Stimulated activated CD4-positive, alpha-beta T cell treated with anti-CD3 and anti-CD28 coated beads, Interleukin-15, amount 100 ng/mL, for 1 hour (primary cell): ENCODE measurements at regions not wholly inside any gene's neighbourhood (a gene's known extent, or its start where the extent isn't known, plus 50 kb on each side); places are given as distances from the start of the nearest gene placed in this dataset.
"Not testable (repeated sequence)": the region's sequence is repeated elsewhere in the genome, so short reads cannot be mapped to it uniquely, and the experiment has no call there.

Source experiments
- DNase-seq, 2 donors: peaks; one replicate each; pipeline ENCODE4 v3.0.0-alpha.2; 2020; ENCODE audit warnings: low read depth in 1 of 2, low spot score in 1 of 2

DNA sequence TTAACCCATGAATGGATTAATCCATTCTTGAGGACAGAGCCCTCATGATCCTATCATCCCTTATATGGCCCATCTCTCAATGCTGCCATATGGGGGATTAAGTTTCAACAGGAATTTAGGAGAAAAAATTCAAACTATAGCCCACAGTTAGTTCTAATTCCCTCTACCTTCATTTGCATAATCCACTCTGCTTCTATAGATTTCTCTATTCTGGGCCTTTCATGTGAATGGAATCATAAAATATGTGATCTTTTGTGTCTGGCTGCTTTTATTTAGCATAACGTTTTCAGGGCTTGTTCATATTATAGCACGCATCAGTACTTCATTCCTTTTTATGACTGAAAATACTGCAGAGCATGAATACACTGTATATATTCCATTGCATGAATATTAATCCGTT lies 55.4 kb downstream of the CTSL start:
- DNase-seq, result no peak

DNA sequence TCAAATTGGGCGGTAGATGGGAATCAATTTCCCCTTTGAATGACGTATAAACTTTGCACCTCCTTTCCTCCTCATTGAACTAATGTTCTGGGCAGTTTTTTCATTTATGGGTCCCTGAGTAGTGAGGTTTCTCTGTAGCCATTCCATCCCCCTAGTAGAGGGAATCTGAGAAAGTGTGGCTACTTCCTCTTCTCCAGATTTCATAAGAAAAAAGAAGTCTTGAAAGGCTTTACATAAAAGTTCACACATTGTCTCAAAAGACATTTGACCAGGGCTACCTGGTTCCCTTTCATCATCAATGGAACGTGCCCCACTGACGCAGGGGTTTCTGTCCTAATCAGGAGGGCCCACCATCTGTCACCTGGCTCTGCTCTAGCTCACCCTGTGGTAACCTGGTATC lies 57.3 kb downstream of the CTSL start:
- no peak for DNase-seq

DNA sequence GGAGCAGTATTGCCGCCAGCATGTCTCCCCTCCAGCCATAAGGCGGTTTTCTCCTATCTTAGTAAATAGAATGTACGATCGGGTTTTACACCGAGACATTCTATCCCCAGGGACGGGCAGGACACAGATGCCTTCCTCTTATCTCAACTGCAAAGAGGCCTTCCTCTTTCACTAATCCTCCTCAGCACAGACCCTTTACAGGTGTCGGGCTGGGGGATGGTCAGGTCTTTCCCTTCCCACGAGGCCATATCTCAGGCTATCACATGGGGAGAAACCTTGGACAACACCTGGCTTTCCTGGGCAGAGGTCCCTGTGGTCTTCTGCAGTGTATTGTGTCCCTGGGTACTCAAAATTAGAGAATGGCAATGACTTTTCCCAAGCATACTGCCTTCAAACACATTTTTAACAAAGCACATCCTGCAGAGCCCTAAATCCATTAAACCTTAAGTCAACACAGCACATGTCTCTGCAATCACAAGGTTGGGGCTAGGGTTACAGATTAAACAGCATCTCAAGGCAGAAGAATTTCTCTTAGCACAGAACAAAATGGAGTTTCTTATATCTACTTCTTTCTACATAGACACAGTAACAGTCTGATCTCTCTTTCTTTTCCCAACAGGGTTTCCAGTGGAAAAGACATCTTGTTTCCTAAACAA lies 59.5 kb downstream of the CTSL start:
- DNase-seq, result not testable (repeated sequence)

DNA sequence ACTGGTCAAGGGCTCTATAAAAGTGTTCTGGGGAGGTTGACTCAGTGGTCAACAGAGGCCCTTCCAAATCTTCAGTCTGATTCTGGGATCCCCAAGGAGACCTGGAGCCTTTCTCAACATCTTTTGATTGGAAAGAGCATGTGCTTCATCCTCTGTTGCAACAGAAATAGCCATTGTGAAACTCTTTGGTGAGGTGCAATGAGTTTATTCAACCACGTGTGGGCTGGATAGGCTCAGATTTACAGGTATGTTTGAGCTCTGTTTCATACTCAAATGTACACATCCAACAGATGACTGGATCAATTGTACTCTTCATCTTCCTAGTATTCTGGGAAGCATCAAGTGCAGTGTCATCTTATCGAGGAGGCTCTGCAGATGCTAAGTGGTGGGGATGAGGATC lies 60.5 kb downstream of the CTSL start:
- DNase-seq, result no peak

DNA sequence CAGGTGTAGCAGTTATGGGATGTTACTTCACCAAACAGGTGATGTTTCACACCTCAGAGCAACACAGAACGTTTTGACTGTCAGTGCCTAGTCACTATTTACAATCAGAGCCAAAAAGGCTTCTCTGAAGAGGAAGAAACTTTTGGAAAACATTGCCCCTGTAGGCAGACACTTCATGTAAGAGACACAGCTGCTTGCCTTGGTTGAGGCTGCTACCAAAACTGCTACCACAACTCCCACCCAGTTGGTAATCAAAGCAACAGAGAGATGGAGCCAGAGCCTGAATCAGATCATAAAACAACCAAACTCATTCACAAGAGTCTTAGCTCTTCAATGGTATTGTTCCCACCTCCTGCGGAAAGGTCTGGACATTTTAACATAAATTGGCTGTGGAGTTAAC lies 61.0 kb downstream of the CTSL start:
- DNase-seq, result no peak

DNA sequence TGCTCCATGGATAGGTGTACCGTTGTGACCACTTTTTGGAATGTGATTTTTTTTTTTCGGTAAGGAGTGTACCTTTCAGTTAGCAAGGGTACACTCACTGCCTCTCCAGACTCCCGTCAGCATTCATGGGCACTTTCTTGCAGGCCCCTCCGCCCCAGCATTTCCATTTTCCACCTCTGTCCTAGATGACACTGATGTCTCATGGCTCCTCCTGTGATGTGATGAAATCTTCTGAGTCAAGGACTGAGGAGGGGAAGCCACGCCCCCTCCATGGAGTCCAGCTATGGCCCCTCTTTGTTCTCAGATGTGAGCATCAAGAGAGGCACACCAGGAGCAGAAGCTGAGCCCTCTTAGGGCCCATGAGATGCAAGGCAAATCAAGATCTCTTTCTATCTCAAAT lies 61.8 kb downstream of the CTSL start:
- no peak for DNase-seq

DNA sequence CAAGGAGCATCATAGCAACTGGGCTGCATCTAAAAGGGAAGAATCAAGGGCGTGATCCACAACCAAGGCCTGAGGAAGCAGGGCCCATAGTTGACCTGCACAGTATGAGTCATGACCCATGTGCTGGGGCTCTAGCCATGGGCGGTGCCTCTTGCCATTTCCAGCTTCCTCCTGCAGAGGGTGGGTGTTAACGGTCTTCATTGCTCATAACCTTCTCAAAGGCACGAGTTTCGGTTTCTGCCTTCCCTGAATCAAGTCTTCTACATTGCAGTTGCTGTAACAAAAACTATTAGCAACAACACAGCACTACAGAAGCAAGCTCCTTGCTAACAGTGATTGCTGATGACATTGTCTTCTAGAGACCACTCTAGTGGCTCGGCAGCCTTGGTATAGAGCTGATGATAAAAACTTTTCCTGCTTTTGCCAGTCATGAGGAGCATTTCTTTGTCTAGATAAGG lies 66.9 kb downstream of the CTSL start:
- DNase-seq, result no peak

DNA sequence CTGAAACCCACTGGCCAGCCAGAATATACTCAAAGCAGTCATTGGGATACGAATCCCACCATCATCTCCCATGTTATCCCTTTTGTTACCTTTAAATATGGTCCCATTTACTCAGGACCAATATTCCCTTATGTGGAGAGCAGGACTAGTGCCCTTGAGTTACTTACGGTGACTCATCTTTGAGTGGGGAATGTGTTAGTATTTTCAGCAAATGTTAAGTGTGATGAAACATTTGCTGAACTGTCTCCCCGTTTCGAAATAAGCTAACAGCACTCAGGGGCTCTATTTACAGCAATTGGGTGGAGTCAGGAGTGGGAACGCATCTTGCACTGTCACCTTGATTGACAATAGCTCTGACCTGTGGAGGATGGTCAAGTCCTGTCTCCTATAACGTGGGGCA lies 67.4 kb downstream of the CTSL start:
- no peak for DNase-seq

DNA sequence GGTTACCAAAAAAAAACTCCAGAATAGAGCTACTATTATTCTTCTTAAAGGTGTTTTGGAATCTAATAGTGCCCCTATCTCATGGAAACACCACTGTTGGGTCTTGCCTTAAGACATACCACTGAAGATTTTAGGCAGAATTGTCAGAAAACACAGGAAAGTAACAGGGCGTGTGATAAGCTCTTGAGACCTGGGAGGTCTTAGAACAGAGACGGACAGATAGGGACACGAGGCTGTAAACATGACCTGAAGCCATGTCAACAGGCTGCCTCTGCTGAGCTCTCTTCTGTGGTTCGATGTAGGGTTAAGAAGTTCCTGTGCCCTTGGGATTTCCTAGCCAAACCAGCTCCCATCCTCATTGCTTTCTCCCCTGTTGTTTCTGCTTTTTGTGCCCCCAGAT lies 69.3 kb downstream of the CTSL start:
- DNase-seq, result no peak

DNA sequence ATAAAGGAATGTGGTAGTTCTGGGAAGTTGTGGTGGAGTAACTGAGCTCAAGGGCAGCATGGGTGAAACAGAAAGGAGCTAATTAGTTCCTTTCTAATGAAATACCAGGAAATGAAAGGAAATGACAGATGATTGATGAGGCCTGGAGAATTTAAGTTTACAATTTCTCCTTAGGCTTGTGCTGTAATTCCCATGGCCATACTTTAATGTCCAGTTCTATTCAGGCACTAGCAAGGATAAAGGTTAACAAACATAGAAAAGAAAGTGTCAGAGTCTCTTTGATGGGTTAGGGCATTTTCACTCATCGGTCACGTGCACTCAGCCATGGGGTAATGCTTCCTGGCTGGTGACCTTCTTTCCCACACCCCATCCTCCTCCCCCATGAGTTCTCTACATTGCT lies 70.3 kb downstream of the CTSL start:
- DNase-seq, result no peak

DNA sequence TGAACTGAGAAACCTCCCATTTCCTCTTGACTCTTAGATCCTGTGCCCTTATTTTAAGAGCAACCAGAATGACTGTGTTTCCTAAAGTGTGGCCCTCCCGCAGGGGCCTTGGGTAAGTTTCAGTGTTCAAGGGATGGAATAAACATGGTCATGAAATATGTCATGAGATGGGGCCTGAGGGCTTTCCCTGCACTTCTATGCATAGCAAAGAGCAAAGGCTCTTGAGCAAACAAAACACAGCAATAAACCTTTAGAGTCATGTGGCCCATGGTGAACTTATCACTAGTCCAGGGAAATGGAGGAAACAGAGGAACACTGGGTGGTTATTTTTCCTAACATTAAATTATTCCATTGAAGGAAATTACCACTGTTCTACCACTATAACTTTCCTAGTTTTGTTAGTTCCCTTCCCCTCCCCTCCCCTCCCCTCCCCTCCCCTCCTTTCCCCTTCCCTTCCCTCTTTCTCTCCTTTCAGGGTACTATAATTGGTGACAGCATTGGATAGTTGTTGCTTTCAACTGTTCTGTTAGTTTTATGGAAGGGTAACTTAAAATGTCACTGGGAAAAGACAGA lies 72.4 kb downstream of the CTSL start:
- no peak for DNase-seq

DNA sequence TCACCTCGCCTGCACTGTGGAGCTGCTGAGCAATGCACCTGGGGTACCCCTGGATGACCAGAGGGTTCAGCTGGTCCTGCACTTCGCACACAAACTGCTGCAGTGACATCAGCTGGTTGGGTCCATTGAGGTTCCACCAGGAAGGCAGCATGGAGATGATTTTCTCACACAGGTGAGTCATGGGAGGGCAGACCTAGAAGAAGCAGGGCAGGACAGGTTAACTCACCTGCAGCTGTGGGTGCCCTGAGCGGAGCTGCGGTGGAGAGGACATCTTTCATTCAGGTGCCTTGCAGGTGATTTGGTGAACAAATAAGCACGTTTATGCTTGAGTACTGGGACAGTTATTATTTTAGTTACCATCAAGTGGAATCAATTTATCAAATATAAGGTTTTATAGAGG lies 73.6 kb downstream of the CTSL start:
- no peak for DNase-seq

DNA sequence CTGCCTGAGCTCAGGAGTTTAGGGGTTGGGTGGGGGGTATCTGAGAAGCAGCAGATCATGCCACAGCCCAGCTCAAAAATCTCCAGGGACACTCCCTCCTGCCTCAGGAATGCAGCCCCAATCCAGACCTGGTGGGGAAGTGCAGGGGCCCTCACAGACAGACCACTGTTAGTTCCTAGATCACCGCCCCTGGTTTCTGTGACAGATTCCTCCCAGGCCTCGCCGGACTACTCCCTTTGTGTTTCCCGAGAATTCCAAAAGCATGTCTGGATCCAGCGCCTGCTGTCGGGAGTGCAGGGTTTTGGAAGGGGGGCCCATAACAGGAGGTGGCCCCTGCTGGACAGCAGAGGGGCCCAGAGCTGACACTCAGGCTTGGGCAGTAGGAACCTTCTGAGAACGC lies 74.5 kb downstream of the CTSL start:
- DNase-seq, result no peak

DNA sequence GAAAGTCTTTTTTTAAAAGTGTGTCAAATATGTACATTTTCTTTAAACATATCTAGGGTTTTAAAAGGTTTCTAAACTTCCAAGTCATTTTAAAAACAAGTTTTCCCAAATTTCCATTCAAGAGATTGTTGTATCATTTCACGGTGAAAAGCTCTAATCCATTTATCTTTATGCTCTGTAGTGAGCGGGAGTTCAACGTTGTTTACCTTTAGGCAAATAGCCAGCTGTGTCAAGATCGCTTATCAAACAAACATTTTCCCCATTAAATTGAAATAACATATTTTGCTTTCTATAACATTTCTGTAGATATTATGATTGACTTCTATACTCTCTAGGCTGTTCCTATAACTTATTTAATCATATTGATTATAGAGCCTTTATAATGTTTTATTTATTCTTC lies 75.1 kb downstream of the CTSL start:
- no peak for DNase-seq

DNA sequence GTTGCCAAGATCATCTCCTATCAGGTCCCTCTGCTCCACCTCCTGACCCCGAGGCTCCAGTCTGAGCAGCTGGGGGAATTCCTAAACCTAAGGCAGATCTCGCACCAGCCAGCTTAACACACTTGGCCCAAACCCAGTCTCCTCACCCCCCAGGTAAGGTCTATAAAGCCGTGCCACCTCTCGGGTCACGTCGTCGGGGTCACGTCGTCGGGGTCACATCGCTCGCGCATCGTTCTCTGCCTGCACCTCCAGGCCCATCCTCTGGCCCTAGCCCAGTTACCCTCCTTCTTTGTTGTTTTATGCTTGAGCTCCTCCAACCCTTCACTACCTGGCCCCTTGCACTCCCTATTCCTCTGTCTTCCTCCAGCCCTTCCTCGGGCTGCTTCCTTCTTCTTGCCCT lies 77.2 kb downstream of the CTSL start:
- no peak for DNase-seq

DNA sequence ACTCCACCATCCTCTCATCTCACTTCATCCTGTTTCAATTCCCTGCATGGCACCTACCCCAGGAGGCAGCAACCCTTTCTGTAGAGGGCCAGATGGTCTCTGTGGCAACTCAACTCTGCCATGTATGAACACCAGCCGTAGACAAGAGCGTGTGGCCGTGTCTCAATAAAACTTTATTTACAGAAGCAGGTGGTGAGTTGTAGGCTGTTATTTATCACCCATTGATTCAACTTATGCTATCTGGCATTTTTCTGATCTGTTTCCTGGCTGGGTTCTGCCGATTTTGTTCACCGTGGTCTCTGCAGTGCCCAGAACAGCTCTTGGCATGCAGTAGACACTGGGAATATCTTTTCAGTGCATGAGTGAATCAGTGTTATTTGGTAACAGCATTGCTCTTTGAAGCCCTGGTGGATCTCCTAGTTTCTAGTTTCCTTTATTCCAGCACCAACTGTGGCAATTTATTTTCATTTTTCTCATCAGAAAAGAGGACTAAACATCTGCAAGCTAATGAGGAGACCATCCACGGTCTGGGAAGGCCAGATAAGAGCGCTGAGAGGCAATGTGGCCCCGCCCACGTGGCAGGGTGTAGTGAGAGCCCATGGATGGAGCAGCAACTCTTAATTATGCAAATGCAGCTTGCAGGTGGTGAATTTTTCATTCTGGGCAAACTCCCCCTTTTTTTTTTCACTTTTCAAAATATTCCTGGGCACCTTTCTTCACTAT lies 77.9 kb downstream of the CTSL start:
- DNase-seq, result no peak

DNA sequence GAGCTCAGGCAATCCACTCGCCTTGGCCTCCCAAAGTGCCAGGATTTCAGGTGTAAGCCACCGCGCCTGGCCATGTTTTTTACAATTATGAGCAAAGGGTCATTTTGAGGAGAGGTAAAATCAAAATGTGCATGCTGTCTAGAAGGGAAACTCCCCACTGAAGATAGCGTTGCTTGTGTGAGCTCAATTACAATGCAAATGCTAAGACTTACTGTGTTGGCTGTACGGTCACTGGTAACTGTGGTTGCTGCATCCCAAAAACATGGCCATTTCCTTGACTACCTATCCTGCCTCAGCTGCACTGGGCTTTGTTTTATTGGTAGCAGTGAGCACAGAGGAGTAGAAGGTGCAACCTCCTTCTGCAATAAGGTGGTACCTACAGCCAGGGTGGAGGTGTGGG lies 77.4 kb upstream of the SPATA31E1 start:
- DNase-seq, result no peak

DNA sequence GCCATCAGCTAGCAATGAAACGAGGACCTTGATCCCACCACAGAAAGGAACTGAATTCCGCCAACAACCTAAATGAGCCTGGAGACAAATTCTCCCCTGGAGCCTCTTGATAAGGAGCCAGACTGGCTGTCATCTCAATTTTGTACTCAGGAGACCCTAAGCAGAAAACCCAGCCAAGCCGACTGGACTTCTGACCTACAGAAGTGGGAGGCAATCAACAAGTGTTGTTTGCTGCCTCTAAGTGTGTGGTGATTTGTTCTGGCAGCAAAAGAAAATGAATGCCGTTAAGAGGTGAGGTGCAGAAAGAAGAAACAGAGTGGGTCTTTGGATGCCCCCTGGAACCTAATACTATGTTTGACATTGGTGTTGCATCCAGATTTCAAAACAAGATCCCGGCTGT lies 72.7 kb upstream of the SPATA31E1 start:
- DNase-seq, result no peak

DNA sequence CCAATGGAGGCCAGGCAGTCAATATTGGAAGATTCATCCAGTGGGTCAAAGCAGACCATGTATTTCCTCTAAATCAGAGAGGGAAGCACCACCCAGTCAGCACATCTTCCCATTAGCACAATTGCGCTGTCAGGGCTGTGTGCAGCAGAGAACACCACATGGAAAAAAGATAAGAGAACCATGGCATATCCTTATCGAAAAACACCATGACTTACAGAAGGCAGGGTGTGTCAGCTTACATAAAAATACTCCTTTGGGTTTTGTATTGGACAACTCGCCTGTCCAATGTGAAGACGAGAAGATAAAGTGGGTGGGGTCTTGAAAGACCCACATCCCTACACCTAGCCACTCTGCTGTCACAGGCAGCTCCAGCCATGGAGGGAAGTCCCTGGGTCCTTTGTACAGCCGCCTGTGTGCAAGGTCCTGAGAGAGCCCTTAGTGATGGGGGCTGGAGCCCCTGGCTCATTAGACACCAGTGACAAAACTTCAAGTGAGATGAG lies 71.9 kb upstream of the SPATA31E1 start:
- DNase-seq, result no peak

DNA sequence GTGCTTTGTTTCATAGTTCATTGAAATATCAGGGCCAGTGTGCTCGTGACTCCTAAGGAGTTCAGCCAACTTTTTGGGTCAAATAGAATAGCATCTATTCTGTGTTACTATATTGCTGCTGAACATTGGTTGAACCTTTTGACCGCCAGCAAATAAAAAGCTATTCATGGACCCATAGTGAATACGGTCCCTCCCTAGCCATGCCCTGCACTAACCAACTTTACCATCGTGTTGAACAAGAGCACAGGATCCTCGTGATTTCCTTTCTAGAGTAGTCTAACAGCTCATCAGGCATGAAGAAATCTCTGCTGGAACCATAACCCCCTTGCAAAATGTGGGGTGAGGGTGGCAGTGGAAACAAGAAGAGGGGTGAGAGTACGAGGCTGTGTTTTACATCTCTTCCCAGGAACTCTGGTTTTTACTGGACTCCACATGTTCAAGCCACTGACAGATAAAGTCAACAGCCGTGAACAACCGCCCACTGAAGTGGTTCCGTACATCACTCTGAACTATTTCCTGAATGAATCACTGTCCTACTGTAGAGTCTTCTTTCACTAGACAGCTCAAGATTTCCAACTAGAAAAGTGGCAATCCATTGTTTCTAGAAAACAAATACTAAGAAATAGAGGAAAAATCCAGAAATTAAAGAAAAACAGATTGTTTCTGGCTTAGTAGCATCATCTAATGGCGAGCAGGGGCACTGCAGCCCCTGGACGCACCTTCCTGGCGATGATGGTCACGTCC lies 70.1 kb upstream of the SPATA31E1 start:
- peak in 1 of 2 donors; percentile 10 for DNase-seq

DNA sequence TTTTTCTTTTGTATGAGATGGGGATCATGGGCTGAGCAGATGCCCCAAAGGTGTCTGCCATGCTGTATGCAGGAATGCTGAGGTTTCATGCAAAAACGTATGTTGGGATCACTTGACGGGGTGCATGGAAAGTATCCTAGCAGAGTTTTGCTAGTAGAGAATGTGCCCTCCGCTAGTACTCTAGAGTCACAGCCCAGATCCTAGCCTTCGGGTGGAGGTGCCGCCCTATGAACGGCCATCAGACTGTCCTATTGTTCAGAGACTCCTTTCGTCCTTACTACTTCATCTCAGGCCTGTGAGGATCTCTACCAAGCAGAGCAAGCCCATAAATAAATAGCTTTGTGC lies 69.6 kb upstream of the SPATA31E1 start:
- no peak for DNase-seq

DNA sequence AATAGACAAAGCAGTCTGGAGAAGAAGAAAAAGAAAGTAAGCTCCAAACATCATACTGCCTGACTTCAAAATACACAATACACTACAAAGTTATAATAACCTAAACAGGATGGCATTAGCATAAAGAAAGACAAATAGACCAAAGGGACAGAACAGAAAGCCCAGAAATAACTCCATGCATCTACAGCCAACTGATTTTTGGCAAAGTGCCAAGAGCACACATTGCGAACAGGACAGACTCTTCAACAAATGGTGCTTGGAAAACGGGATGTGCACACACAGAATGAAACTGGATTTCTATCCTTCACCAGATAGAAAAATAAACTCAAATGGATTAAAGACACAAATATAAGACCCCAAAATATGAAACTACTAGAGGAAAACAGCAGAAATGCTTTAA lies 66.6 kb upstream of the SPATA31E1 start:
- no peak for DNase-seq
